ENCODE measurements at regions not wholly inside any gene's neighbourhood (a gene's known extent, or its start where the extent isn't known, plus 50 kb on each side); places are given as distances from the start of the nearest gene placed in this dataset.

- DNase-seq: no peak
- Mint-ChIP-seq H3K9me3 (ENCODE audit: insufficient read depth) (no peaks in the 10 kb centered on the region), H3K27me3 (ENCODE audit: low read depth) (no peaks in the 10 kb centered on the region), H3K4me3 (no peak overlapping the region), H3K36me3 (ENCODE audit: low read depth) (no peaks in the 10 kb centered on the region), H3K27ac (no peak overlapping the region), H3K4me1 (ENCODE audit: low read depth) (no peaks in the 10 kb centered on the region)
- CTCF ChIA-PET: no interaction called here
- no peak for ATAC-seq
- POLR2A ChIA-PET: no interaction called here
Observed at GRCh38 chr2:65789923-65790675, 357.7 kb upstream of the SPRED2 start.

- H3K4me1 Mint-ChIP-seq (ENCODE audit: low read depth): no peaks in the 10 kb centered on the region
- no peak for ATAC-seq
- H3K27me3 Mint-ChIP-seq (ENCODE audit: low read depth): no peaks in the 10 kb centered on the region
- no peak for DNase-seq
- H3K9me3 Mint-ChIP-seq (ENCODE audit: insufficient read depth): no peaks in the 10 kb centered on the region
- CTCF ChIA-PET: no interaction called here
- POLR2A ChIA-PET: no interaction called here
- no peaks in the 10 kb centered on the region for H3K36me3 Mint-ChIP-seq (ENCODE audit: low read depth)
- H3K27ac Mint-ChIP-seq: no peak overlapping the region
- no peak overlapping the region for H3K4me3 Mint-ChIP-seq
Observed at GRCh38 chr2:65788556-65788955, 356.2 kb upstream of the SPRED2 start.

GRCh38 chr2:65786765-65787164 lies 354.4 kb upstream of the SPRED2 start:
- H3K9me3 Mint-ChIP-seq (ENCODE audit: insufficient read depth): no peaks in the 10 kb centered on the region
- no peak for DNase-seq
- ChIA-PET CTCF (no interaction called here), POLR2A (no interaction called here)
- H3K27me3 Mint-ChIP-seq (ENCODE audit: low read depth): no peaks in the 10 kb centered on the region
- no peak overlapping the region for H3K4me3 Mint-ChIP-seq
- ATAC-seq: no peak
- no peaks in the 10 kb centered on the region for H3K4me1 Mint-ChIP-seq (ENCODE audit: low read depth)
- H3K36me3 Mint-ChIP-seq (ENCODE audit: low read depth): no peaks in the 10 kb centered on the region
- no peak overlapping the region for H3K27ac Mint-ChIP-seq

GRCh38 chr2:65786007-65786717 lies 353.8 kb upstream of the SPRED2 start:
- ChIA-PET POLR2A (no interaction called here), CTCF (no interaction called here)
- Mint-ChIP-seq H3K36me3 (ENCODE audit: low read depth) (no peaks in the 10 kb centered on the region), H3K4me3 (no peak overlapping the region), H3K9me3 (ENCODE audit: insufficient read depth) (no peaks in the 10 kb centered on the region), H3K27ac (no peak overlapping the region), H3K4me1 (ENCODE audit: low read depth) (no peaks in the 10 kb centered on the region), H3K27me3 (ENCODE audit: low read depth) (no peaks in the 10 kb centered on the region)
- no peak for ATAC-seq
- no peak for DNase-seq

- no peaks in the 10 kb centered on the region for H3K4me1 Mint-ChIP-seq (ENCODE audit: low read depth)
- no peaks in the 10 kb centered on the region for H3K9me3 Mint-ChIP-seq (ENCODE audit: insufficient read depth)
- POLR2A ChIA-PET: no interaction called here
- H3K27me3 Mint-ChIP-seq (ENCODE audit: low read depth): no peaks in the 10 kb centered on the region
- no peak overlapping the region for H3K4me3 Mint-ChIP-seq
- no peak for DNase-seq
- ATAC-seq: no peak
- no peaks in the 10 kb centered on the region for H3K36me3 Mint-ChIP-seq (ENCODE audit: low read depth)
- CTCF ChIA-PET: no interaction called here
- H3K27ac Mint-ChIP-seq: no peak overlapping the region
Observed at GRCh38 chr2:65782996-65783650, 350.7 kb upstream of the SPRED2 start.

- H3K4me1 Mint-ChIP-seq (ENCODE audit: low read depth): no peaks in the 10 kb centered on the region
- no peak overlapping the region for H3K27ac Mint-ChIP-seq
- ATAC-seq: no peak
- no peak overlapping the region for H3K4me3 Mint-ChIP-seq
- CTCF ChIA-PET: no interaction called here
- DNase-seq: no peak
- no peaks in the 10 kb centered on the region for H3K9me3 Mint-ChIP-seq (ENCODE audit: insufficient read depth)
- POLR2A ChIA-PET: interaction anchor here (0.5 kb wide), 1 partner anchor 132 kb away, joined by 4 read pairs; no protein-coding TSS in a partner anchor
- H3K36me3 Mint-ChIP-seq (ENCODE audit: low read depth): no peaks in the 10 kb centered on the region
- H3K27me3 Mint-ChIP-seq (ENCODE audit: low read depth): no peaks in the 10 kb centered on the region
Observed at GRCh38 chr2:65782186-65782585, 349.8 kb upstream of the SPRED2 start.

- Mint-ChIP-seq H3K4me3 (no peak overlapping the region), H3K27me3 (ENCODE audit: low read depth) (no peaks in the 10 kb centered on the region), H3K9me3 (ENCODE audit: insufficient read depth) (no peaks in the 10 kb centered on the region), H3K4me1 (ENCODE audit: low read depth) (no peaks in the 10 kb centered on the region), H3K27ac (no peak overlapping the region), H3K36me3 (ENCODE audit: low read depth) (no peaks in the 10 kb centered on the region)
- DNase-seq: no peak
- ChIA-PET CTCF (no interaction called here), POLR2A (no interaction called here)
- no peak for ATAC-seq
Observed at GRCh38 chr2:65781756-65782155, 349.4 kb upstream of the SPRED2 start.

- POLR2A ChIA-PET: no interaction called here
- ATAC-seq (no peak), DNase-seq (no peak)
- no peaks in the 10 kb centered on the region for H3K9me3 Mint-ChIP-seq (ENCODE audit: insufficient read depth)
- no peak overlapping the region for H3K27ac Mint-ChIP-seq
- no peaks in the 10 kb centered on the region for H3K36me3 Mint-ChIP-seq (ENCODE audit: low read depth)
- H3K4me3 Mint-ChIP-seq: no peak overlapping the region
- H3K4me1 Mint-ChIP-seq (ENCODE audit: low read depth): no peaks in the 10 kb centered on the region
- no peaks in the 10 kb centered on the region for H3K27me3 Mint-ChIP-seq (ENCODE audit: low read depth)
- CTCF ChIA-PET: no interaction called here
Observed at GRCh38 chr2:65779021-65779420, 346.6 kb upstream of the SPRED2 start.

- Mint-ChIP-seq H3K4me3 (no peak overlapping the region), H3K27me3 (ENCODE audit: low read depth) (no peaks in the 10 kb centered on the region), H3K4me1 (ENCODE audit: low read depth) (no peaks in the 10 kb centered on the region), H3K27ac (no peak overlapping the region), H3K36me3 (ENCODE audit: low read depth) (no peaks in the 10 kb centered on the region), H3K9me3 (ENCODE audit: insufficient read depth) (no peaks in the 10 kb centered on the region)
- DNase-seq (no peak), ATAC-seq (no peak)
- ChIA-PET CTCF (no interaction called here), POLR2A (no interaction called here)
Observed at GRCh38 chr2:65778137-65778536, 345.7 kb upstream of the SPRED2 start.

- ChIA-PET POLR2A (no interaction called here), CTCF (no interaction called here)
- no peaks in the 10 kb centered on the region for H3K4me1 Mint-ChIP-seq (ENCODE audit: low read depth)
- no peak overlapping the region for H3K27ac Mint-ChIP-seq
- no peaks in the 10 kb centered on the region for H3K36me3 Mint-ChIP-seq (ENCODE audit: low read depth)
- H3K27me3 Mint-ChIP-seq (ENCODE audit: low read depth): no peaks in the 10 kb centered on the region
- no peaks in the 10 kb centered on the region for H3K9me3 Mint-ChIP-seq (ENCODE audit: insufficient read depth)
- ATAC-seq (no peak), DNase-seq (no peak)
- no peak overlapping the region for H3K4me3 Mint-ChIP-seq
Observed at GRCh38 chr2:65775839-65776238, 343.4 kb upstream of the SPRED2 start.

- H3K27me3 Mint-ChIP-seq (ENCODE audit: low read depth): no peaks in the 10 kb centered on the region
- DNase-seq: no peak
- CTCF ChIA-PET: no interaction called here
- no peak overlapping the region for H3K4me3 Mint-ChIP-seq
- H3K9me3 Mint-ChIP-seq (ENCODE audit: insufficient read depth): no peaks in the 10 kb centered on the region
- no peaks in the 10 kb centered on the region for H3K36me3 Mint-ChIP-seq (ENCODE audit: low read depth)
- no peak for ATAC-seq
- H3K4me1 Mint-ChIP-seq (ENCODE audit: low read depth): no peaks in the 10 kb centered on the region
- no peak overlapping the region for H3K27ac Mint-ChIP-seq
- POLR2A ChIA-PET: no interaction called here
Observed at GRCh38 chr2:65767946-65768345, 335.5 kb upstream of the SPRED2 start.

- Mint-ChIP-seq H3K36me3 (ENCODE audit: low read depth) (no peaks in the 10 kb centered on the region), H3K27ac (no peak overlapping the region), H3K27me3 (ENCODE audit: low read depth) (no peaks in the 10 kb centered on the region), H3K4me3 (no peak overlapping the region), H3K4me1 (ENCODE audit: low read depth) (no peaks in the 10 kb centered on the region), H3K9me3 (ENCODE audit: insufficient read depth) (no peaks in the 10 kb centered on the region)
- ATAC-seq (no peak), DNase-seq (no peak)
- ChIA-PET CTCF (no interaction called here), POLR2A (no interaction called here)
Observed at GRCh38 chr2:65766768-65767267, 334.4 kb upstream of the SPRED2 start.
